ENCODE measurements at regions not wholly inside any gene's neighbourhood (a gene's known extent, or its start where the extent isn't known, plus 50 kb on each side); places are given as distances from the start of the nearest gene placed in this dataset.

DNA sequence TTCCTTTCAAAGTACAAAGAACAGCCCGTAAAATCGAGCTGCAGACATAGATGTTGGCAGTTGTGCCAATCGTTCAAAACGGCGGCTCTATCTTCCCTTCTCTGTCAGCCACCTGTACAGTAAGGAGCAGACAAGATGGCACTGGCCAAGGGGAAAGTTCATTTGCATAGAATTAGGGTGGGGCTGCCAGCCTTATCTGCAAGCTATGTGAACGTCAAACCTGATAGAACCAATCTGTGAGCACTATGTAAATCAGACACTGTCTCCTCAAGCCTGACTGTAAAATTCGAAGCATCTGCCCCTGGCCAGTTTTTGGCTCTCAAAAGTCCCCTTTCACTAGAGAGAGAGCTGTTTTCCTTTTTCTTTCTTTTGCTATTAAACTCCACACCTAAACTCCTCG lies 374.5 kb downstream of the EPM2A start:
- TF ChIP-seq POLR2A (IDR thresholded peaks at IDR 0.05) (no peak), POLR2AphosphoS5 (IDR thresholded peaks at IDR 0.05; ENCODE audit: insufficient read depth in 1 of 2, low read depth in 1 of 2) (no peak)
- TF ChIP-seq, protein P1, sequence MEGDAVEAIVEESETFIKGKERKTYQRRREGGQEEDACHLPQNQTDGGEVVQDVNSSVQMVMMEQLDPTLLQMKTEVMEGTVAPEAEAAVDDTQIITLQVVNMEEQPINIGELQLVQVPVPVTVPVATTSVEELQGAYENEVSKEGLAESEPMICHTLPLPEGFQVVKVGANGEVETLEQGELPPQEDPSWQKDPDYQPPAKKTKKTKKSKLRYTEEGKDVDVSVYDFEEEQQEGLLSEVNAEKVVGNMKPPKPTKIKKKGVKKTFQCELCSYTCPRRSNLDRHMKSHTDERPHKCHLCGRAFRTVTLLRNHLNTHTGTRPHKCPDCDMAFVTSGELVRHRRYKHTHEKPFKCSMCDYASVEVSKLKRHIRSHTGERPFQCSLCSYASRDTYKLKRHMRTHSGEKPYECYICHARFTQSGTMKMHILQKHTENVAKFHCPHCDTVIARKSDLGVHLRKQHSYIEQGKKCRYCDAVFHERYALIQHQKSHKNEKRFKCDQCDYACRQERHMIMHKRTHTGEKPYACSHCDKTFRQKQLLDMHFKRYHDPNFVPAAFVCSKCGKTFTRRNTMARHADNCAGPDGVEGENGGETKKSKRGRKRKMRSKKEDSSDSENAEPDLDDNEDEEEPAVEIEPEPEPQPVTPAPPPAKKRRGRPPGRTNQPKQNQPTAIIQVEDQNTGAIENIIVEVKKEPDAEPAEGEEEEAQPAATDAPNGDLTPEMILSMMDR (IDR thresholded peaks at IDR 0.05): no peak

Data from vagina (tissue), 2 donors.